HG02870 (cell line): ENCODE measurements at regions not wholly inside any gene's neighbourhood (a gene's known extent, or its start where the extent isn't known, plus 50 kb on each side); places are given as distances from the start of the nearest gene placed in this dataset.

Experiments
- ATAC-seq: cut with Tn5 transposase; IDR thresholded peaks from one replicate; pipeline ENCODE4 v1.9.1; 2021; ENCODE audit warnings: mild to moderate bottlenecking, moderate library complexity; ENCODE audit not compliant: unreplicated experiment

DNA sequence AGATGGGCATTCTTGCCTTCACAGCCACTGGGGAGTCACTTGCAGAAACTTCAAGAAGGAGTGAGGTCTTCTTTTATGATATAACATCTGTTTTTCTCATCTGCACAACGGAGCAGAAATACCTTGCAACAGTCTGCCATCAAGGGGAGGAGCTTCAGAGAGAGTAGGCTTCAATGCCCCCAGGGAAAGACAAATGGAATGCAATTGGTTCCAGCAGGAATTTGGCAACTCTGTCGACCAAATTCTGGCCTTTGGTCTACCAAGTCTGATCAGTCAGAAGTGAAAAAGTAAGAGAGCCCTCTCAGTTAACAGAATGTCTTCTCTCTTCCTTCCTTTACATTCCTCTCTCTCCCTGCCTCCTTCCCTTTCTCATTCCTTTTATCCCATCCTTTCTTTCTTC lies 229.3 kb downstream of the IDS start:
- ATAC-seq = no peak

DNA sequence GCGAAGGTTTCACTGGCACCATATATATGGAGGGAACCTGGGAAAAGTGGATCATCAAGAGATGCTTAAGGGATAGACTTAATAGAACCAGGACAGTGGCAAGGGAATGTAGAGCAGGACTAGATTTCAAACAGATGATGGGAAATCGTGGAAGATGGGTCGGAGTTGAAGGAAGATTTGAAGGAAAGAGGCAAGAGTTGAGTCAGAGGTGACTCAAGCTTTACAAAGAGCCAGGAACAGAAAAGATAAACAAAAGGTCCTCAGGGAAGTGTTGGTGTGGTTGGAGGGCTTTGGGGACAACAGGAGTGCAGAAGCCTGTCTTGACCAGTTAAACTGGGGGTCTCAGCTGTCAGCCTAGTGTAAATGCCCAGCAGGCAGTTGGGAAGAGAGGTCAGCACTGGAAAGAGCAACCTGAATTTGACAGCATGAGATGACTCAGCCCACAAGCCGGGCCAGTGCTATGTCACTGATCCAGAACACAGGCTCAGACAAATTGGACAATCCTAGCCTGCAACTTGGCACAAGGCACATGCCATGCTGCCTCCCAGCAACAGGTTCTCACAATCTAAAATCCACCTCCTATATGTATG lies 230.5 kb downstream of the IDS start:
- no peak for ATAC-seq

DNA sequence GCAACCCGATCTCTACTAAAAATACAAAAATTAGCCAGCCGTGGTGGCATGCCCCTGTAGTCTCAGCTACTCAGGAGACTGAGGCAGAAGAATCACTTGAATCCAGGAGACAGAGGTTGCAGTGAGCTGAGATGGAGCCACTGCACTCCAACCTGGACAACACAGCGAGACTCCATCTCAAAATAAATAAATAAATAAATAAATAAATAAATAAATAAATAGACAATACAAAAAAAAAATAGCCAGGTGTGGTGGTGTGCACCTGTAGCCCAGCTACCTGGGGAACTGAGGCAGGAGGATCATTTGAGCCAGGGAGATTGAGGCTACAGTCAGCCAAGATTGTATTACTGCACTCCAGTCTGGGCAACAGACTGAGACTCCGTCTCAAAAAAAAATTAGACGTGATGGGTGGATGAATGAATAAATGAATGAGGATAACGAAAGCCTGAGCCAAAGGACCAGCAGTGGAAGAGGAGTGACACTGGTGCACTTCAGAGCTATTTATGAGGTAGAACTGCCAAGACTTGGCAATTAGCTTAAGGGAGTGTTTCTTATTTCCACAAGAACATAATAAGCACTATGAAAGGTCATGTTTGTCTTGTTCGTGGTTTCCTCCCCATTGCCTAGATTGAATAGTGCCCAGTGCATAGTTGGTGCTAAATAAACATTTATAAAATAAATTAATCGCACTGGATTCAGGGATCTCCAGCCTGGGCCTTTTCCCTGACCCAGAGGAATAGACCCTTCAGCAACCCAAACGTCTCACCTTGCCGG lies 232.2 kb downstream of the IDS start:
- no peak for ATAC-seq

DNA sequence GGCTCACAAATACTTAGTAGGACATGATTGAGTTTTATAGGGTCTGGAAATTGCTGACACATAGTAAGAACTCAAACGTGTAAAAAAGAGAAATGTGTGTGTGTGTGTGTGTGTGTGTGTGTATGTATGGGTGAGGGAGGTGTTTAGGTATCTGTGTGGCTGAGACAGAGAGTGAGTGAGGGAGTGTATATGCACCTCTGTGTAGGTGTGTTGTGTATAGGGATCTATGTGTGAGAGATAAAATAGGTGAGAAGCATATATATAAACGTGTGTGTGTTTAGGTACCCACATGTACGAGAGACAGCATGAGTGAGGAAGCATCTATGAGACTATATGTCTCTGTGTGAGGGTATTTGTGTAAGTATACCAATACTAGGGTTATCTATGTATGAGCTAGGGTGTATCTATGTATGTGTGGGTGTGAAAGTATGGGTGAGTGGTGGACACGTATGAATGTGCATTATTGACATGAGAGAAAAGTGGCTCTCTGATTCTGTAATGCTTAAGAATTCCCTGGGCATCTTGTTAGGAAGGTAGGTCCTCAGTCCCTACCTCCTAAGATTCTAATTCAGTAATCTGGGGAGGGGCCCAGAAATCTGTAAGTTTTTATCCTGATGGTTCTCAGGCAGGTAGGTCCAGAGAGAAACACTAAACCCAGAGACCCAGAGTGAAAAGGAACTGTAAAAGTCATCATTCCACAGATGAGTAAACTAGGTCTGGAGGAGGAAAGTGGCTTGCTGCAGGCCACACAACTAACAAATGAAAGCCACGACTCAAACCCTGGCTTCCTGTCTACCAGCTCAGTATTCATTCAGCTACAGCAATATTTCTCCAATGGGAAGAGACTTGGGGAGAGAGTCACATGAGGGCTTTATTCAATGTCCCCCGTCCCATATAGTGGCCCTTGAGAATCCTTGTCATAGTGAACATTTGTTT lies 237.0 kb downstream of the IDS start:
- ATAC-seq = peak; percentile 91

DNA sequence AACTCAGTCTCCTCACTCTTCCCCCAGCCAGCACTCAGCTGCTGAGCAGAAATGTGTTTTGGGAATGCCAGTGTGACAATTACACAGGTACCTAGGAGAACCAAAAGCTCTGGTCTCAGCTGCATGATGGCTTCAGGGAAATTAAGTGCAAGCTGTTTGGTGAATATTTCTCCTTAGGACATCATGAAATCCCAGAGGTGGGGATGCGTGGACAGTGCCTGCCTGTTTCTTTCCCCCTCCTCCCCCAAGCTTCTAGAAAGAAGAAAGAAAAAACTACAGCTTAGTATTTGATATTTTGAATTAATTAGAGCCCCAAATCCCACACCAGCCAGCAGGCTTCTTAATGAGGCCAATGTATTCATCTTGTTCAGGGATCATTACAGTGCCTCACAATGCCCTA lies 243.0 kb downstream of the IDS start:
- no peak for ATAC-seq

DNA sequence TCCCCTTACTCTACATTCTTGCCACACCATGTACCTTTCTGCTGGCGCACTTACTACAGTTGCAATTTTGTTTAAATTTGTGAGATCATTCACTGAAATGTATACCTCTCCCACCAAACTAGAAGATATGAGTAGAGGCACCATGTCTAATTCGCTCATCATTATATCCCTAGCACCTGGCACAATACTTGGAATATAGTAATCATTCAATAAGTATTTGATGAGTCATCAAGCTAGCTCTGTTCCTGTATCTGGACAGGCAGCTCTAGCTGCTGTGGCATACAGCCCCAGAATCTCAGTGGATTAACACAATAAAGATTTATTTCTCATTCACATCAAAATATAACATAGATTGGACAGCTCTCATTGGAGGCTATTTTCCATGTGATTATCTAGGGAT lies 245.9 kb downstream of the IDS start:
- no peak for ATAC-seq

DNA sequence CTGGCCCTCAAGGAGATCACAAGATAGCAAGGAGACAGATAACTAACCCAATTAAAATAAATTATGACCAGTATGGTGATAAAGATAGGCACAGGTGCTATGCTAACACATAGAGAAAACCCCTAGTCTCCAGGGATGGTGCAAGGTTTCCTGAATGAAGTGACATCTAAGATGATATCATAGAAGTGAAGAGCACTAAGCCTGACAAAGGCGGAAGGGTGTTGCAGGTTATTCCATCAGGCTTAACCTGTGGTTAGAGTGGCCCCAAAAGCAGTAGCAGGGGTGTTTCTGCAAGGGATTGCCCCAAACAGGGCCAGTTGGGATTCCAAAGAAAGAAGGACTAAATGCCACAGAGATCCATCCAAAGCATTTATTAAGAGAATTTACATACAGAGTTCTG lies 249.2 kb downstream of the IDS start:
- ATAC-seq = no peak

DNA sequence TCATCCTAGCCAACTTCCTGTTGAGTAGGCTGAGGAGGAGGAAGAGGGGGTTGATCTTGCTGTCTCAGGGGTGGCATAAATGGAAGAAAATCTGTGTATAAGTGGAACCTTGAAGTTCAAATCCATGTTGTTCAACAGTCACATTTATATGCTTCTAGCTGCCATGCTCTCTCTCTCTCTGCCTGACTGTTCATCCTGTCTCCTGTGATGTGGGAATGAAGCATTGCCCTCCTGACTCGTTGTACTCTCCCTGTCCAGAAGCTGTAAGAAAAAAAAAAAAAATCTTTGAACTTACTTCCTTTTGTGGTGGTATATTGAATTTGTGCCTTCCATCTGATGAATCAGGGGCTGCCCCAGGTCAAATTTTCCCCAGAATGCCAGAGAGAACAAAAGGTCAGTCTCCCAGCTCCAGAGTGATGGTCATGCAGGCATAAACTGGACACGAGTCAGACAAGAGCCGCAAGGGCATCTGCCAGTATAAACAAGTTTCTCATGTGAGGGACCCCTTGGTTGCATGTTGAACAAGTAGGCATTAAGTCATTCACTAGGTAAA lies 257.0 kb downstream of the IDS start:
- no peak for ATAC-seq

DNA sequence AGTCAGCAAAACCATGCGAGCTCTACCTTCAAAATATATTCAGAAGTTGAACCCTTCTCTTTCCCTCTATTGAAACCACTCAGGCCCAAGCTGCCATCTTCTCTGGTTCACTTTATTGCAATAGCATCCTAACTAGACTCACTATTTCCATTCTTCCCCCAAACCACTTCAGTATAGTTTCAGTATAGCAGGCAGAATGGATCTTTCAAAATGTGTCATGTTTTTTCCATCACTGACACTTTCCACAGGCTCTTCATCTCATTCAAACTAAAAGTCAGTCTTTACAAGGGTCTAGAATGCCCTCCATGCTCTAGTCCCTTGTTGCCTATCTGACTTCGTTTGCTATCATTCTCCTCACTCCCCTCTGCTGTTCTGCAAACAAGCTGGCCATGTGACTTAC lies 274.4 kb downstream of the IDS start:
- no peak for ATAC-seq

DNA sequence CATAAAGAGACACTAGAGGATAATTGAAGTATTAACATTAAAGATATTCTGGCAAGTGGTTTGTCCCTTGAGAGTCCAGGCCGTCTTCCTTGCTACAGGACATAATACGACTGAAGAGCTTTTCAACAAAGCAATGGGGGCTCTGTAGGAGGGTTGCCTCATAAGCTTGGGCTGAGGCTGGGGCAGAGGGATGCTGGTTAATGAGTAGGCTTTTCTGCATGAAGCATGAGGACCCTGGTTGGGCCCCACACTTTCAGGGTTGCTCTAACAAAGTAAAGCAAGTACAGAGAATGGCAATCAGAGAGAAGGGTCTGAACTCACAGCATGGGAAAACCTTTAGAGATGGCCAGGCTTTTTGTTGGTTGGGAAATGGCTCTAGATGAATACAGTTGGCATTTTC lies 281.3 kb downstream of the IDS start:
- no peak for ATAC-seq

DNA sequence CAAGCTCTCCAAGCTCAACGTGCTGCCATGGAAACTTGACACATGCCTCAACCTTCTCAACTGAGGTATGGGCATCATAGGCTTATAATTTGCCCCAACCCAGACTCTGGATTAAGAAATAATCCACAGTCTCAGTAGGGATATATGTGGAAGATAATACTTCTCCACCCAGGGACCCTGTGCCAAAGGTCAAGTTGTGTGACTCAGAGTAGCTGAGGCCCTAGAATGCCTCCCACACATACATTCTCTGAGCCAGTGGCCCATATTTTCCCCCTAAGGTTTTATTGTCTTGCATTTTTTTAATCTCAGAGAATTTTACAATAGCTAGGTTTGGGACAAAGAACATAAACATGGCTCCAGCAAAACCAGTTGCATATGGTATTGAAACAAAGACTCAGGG lies 283.1 kb downstream of the IDS start:
- no peak for ATAC-seq

DNA sequence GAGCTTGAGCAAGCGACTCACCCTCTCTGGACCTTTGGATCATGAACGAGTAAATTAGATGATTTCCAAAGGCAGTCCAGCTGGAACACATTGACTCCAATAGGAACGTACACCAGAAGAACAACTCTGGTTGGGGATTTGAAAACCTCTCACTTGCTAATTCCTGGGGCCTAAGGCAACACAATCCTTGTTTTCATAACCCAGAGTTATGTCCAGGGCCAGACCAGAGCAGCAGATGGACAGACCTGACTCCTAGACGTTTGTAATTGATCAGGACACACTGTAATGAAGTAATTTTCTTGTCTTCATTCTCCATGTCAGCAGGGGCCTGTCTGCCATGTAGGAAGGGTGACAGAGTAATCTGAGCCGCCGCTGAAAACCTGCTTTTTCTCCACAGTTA lies 283.9 kb downstream of the IDS start:
- ATAC-seq = no peak

DNA sequence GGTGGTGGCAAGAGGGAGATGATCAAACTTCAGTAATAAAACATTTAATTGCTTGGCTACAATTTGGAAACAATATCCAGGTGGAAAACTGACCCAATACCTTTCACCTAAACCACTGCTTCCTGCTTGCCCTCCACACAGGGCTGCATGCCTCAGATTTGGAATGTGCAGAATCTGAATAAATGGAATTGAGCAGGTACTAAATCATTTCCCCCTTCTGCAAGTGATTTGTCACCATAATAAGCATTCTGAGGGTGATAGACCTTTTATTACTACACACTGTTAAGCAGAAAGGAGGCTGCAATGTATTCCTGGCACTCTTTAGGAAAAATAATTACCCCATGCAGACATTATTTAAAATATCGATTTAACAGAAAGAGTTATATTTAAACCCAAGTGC lies 291.8 kb downstream of the IDS start:
- no peak for ATAC-seq

DNA sequence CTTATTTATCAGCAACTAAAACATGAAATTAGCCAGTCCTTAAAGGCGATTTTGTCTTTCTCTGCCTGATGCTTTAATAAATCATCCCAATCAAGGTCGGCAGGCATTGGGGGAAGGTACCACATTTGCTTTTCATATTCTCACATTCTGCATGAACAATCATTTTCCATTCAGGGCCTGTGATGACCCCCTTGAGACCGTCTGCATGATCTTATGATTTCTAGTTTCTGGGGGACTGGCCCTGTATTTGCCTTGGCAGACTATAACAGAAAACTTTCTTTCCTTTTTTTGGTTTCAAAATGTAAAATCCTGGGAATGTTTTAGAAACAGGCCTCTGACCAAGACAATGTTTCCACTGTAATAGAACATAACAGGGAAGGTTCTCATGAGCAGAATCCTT lies 296.8 kb downstream of the IDS start:
- no peak for ATAC-seq

DNA sequence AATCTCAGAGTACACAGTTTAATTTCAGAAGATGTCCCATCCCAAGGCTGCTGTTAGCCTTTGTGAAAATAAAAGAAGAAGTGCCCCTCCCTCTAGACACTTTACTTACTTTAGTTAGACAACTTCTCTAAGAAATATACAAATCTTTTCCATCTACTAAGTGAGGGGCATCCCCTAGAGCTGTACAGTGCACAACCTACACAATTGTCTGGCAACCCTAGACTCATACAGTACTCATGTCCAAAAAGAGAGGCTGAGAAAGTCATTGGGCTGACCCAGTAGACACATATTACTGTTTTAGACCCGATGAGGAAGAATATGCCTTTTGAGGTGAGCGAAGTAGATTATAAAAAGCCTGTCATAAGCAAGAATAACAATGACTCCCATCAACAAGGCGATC lies 297.6 kb downstream of the IDS start:
- ATAC-seq = peak; percentile 43

DNA sequence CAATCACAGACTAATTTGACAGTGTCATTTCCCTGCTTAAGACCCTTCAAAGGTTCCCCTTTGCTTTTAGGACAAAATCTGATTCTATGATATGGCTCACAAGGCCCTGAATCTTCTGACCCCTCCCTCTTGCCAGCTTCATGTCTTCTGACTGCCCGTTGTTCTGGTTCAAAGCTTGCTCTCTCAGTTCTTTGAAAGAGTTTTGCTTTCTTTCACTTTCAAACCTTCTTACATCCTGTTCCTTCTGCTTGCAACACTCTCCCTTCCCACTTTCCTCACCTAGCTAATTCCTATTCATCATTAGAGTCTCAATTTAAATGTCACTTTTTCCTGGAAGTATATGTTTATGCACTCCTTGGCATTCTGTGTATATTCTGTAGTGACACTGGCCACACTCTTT lies 299.2 kb downstream of the IDS start:
- ATAC-seq = no peak

DNA sequence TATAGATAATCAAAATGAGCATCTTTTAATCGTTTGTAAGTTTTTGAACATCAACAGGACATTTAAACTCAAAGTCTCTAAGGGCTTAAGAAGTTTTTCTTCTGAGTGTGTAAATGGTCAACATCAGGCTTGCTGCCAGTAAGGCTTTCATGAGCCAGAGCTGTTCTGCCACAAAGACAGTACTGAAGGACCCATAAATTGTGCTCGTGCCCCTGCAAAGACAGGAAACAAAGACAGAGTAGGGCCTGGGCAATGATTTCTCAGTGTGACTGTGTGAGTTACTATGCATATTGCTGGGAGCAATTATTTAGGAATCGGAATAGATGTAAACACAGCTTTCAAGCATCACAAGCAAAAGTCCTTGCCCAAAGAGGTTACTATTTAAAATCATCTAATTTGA lies 300.0 kb downstream of the IDS start:
- no peak for ATAC-seq

DNA sequence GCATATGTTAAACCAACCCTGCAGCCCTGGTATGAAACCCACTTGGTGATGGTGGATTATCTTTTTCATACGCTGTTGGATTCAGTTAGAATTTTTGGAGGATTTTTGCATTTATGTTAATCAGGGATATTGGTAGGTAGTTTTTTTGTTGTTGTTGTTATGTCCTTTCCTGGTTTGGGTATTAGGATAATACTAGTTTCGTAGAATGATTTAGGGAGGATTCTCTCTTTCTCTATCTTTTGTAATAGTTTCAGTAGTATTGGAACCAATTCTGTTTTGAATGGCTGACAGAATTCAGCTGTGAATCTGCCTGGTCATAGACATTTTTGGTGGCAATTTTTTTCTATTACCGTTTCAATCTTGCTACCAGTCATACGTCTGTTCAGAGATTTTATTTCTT lies 305.4 kb downstream of the IDS start:
- no peak for ATAC-seq

DNA sequence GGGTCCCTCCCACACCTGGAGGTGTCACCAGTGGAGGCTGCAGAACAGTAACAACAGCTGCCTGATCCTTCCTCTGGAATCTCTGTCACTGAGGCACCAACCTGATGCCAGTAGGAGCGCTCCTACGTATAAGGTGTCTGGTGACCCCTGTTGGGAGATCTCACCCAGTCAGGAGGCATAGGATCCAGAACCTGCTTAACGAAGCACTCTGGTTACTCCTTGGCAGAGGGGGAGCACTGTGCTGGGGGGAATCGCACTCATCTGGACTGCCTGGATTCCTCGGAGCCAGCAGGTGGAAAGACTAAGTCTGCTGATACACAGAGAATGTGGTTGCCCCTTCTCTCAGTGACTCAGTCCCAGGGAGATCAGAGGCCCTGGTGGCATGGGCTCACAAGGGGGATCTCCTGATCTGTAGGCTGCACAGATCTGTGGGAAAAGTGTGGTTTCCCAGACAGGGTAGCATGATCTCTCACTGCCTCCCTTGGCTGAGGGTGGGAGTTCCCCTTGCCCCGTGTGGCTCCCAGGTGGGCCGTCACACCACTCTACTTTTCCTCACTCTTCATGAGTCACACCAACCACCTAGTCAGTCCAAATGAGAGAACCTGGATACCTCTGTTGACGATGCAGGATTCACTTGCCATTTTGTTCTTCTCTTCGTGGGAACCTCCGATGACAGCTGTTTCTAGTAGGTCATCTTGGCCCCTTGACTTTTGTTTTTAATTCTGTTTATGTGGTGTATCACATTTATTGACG lies 305.9 kb downstream of the IDS start:
- ATAC-seq = peak; percentile 79

DNA sequence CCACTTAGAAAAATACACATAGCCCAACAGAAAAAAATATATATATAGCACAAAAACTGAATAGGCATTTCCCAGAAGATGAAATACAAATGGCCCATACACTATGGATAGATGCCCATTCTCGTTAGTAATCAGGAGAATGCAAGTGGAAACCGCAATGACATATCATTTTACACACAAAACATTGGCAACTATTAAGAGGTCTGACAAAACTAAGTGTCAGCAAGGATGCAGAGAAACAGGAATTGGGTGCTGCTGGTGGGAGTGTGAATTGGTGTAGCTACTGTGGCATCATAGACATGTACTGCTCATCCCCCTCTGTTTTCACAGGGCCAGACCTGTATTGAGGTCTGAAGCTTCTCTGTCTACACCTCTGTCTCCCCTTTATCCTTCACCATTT lies 320.0 kb downstream of the IDS start:
- ATAC-seq = no peak
